Activated CD4-positive, alpha-beta T cell treated with anti-CD3 and anti-CD28 coated beads, Interleukin-2, amount 50 U/mL, for 4 hours (primary cell): ENCODE measurements at regions not wholly inside any gene's neighbourhood (a gene's known extent, or its start where the extent isn't known, plus 50 kb on each side); places are given as distances from the start of the nearest gene placed in this dataset.
"Not testable (repeated sequence)": the region's sequence is repeated elsewhere in the genome, so short reads cannot be mapped to it uniquely, and the experiment has no call there.

Experiments used
- DNase-seq, 2 experiments: peaks; one replicate each; pipeline ENCODE4 v3.0.0-alpha.2; 2020

DNA sequence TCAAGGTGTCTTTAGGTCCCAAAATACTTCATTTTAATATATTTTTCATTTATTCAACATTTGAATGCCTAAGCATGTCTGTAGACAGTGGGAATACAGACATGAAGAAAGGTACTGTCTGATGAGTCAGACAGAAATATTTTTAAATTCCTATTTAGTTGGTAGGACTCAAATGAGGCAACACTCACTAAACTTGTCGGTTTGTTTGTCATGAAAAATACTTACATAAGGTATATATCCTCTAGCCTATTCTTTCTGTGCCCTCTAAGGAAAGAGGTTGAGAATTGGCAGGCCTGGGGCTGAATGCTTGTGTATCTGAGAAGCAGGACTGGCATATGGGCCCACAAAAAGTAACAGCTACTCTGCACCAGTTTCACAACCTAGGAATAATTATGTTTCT lies 423.6 kb upstream of the MDFIC2 start:
- DNase-seq: no peak

DNA sequence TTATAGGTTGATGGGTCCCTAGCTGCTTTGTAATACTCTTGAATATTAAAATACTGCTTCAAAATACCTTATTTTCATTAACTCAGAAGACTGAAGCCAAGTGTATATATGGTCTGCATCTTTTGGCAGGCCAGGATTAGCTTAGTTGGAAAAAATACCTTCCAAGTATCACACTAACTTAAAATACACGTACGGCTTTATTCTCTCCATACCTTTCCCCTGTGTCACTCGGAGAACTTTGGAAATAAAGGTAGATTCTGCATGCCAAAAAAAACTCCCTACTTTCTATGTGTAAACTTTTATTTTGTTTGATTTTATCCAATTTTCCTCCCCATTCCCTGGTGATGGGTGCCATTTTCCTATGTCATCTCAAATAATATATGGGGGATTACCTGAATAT lies 422.3 kb upstream of the MDFIC2 start:
- no peak for DNase-seq

DNA sequence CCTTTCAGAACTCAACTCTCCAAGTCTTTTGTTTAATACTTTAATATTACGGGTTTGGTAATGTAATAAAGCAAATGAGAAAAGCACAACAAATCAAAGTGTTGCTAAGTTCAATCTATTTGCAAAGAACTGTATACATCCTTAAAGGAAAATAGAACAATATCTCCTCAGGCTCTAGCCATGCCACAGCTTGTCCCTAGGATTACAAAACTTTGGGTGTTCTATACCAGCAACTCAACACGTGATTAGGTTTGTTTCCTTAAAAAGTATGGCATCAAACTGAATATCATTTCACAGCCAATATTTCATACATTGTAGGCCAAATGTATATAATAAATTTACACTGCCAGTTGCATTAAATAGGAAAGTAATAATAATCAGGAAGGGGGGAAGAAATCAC lies 418.6 kb upstream of the MDFIC2 start:
- no peak for DNase-seq

DNA sequence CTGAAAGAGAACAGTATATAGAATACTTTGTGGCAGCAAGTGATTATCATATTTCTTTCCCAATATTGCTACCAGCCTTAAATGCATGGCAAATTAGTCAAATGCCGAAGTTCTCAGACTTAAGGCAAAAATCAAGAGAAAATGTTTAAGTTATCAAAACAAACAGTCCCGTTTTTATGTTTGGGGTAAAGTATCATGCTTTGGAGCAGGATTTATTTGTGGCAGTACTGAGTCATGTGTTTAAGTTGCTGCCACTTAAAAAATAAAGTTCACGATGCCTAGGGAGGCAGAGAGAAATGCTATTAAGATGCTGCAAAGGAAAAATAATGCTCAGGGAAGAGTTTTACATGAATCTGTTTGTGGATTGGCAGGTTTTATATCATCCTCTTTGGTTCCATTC lies 417.4 kb upstream of the MDFIC2 start:
- no peak for DNase-seq

DNA sequence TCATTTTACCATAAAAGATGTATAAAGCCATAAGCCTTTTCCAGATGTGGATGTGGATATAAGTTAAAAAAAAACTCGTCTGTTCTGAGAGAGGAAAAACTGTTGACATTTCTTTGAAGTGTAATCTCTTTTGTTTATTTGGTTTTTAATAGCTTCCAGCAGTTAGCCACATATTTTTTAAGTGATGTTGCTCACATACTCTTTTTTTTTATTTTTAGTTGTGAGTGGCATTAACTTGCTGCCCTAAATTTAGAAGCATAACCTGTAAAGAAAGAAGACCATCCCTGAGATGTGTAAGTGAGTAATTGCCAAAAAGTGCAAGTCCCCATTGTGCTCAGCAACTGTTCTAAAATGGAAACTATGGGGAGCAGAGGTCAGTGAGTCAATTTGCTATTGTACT lies 415.9 kb upstream of the MDFIC2 start:
- DNase-seq: no peak

DNA sequence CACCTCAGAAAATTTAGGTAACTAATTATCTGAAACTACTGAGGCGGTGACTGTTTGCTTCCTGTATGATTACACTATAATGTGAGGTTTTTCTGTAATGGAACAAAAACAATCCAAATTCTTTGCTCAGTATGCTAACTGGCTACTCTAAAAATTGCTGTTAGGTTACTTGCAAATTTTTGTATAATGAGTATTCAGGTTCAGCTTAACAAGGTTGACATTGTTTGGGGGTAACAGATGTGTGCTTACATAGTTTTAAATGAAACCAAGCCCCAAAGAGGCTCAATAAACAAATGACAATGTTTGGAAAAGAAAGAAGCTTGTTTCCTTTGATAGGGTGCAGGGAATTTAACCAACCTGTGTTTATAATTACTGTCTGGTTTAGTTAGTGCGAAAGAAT lies 414.5 kb upstream of the MDFIC2 start:
- no peak for DNase-seq

DNA sequence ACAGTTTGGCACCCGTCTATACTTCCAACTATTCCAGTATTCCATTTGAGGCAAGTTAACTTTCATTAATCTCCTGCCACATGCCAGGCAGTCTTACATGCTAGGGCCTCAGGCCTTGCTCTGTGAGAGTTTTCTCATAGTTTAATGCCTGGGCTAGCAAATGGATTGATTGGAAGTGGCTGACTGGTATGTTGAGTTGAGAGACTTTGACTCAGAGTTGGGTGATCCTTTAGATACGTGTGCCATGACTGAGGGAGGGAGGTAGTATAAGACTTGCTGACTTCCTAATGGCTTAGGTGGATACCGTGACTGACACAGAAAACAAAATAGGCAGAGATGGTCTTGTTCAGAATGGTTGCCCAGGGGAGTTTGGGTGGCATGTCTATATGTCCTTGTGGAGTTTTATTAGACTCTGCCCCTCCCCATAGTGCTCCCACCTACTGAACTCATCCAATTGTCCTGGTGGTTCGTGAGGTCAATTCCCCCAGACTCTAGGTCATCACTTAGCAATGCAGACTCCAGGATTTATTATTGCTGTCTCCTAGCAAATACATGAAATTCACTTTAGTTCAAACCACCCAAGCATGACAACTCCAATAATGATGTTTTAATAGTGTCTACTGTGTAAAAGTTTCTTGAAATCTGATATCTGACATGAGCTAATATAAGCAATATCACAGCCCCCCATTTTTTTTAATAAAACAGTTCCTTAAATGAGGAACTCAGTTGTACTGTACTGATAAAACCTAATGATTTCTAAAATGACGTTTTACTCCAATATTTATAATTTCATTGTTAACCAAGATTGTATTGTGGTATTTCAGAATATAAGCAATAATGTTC lies 413.9 kb upstream of the MDFIC2 start:
- DNase-seq: no peak

DNA sequence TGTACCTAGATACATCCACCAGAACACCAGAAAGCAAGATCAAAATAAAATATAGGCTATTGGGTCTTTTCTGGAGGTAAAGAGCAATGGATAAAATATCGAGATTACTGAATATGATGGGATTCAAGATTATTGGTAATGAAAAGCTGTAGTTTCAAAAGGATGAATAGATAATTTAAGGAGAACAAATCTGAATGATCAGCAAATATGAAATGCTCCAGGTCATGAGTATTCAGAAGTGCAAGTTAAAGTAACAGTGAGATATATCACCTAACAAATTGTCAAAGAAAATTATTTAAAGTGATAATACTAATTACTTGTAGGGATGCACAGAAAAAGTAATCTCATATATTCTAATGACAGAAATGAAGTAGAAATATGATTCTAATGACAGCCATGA lies 409.6 kb upstream of the MDFIC2 start:
- no peak for DNase-seq

DNA sequence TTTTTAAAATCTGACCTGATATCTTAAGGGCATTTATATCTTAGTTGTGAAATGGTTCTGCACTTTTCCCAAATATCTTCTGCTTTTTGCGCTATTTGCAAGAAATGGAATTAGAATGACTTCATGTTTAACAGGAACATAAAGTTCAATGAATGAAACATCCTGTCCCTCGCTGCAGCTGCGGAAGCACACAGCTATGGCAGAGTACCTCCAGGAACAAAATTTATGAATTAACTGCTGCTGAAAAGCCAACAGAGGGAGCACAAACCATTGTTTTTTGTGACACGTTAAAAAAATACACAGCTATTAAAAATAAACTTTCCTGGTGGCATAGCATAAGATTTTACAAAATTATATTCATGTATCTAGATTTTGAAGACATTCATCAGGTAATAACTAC lies 404.4 kb upstream of the MDFIC2 start:
- DNase-seq: no peak

DNA sequence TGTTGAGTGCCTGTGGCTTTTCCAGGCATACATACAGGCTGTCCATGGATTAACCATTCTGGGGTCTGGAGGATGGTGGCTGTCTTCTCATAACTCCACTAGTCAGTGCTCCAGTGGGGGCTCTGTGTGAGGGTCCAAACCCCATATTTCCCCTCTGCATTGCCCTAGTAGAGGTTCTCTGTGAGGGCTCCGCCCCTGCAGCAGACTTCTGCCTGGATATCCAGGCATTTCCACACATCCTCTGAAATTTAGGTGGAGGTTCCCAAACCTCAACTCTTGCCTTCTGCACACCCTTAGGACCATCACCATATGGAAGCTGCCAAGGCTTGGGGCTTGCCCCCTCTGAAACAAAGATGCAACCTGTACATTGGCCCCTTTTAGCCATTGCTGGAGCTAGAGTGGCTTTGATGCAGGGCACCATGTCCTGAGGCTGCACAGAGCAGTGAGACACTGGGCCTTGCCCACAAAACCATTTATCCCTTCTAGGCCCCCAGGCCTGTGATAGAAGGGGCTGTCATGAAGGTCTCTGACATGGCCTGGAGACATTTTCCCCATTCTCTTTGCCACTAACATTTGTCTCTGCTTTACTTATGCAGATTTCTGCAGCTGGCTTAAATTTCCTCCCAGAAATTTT lies 400.1 kb upstream of the MDFIC2 start:
- no peak for DNase-seq

DNA sequence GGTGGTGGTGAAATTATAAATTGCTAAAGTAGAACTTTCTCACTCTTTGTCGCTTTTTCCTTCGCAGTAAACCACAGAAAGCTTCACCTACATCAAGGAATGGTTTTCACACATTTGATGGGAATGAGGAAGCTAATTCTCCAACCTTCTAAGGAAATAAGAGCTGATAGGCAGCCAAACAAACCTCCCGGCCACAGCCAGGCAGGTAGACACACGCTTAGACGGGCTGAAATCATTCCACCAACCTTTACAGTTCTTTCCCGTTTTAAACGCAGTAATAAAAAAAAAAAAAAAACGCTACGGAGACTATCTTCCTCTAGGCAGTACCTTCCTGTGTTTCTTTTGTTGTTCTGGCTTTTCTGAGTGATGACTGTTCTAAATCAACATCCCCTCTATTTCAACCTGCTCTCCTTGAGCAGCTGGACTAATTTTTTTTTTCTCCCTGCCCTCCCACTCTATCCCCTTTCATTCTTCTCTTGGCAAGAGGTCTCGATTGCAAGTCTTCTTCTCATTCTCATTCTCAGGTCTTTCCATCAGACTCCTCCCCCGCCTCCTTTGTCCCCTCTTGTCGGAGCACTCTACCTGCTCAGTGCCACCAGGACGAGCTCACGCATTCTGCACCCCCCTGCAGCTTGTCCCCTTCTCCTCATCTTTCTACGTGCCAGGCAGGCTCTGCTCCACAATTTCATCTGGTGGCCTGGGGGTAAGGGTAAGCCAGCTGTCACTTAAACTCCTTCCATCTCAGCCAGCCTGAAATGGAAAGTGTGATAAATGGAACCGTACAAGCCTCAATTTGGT lies 391.1 kb upstream of the MDFIC2 start:
- DNase-seq: no peak

DNA sequence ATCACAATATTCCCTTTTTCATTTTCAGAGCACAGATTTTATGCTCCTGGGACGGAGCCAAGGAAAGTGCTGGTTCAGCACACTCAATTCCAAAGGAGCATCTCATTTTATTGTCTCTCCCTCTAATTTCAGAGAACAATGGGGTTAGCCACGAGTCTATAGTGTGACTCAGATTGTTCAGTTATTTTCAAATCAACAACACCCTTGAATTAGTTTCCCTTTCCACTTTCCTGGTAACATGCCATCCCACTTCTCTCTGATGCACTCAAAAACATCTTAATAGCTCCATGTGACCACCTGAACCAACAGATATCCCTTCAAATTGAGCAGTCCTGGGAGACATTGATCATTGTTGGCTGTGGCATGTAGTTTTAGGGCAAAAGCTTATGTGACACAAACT lies 389.7 kb upstream of the MDFIC2 start:
- no peak for DNase-seq

DNA sequence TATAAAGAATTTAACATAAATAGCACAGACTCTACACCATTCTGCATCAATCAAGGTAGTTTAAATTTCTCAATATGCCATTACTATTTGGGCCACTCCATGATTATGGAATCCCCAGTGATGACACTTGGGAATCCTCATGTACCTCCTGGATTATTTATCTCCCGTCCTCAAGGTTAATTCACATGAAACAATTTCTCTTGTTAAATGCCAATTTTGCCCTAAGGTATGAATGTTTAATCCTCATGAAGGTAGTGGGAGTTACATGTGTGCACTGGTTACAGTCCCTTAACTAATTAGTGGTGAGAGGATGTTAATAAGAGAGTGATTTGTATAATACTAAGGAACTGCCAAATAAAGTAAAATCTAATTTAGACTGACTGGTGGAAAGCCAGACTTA lies 372.3 kb upstream of the MDFIC2 start:
- DNase-seq: no peak

DNA sequence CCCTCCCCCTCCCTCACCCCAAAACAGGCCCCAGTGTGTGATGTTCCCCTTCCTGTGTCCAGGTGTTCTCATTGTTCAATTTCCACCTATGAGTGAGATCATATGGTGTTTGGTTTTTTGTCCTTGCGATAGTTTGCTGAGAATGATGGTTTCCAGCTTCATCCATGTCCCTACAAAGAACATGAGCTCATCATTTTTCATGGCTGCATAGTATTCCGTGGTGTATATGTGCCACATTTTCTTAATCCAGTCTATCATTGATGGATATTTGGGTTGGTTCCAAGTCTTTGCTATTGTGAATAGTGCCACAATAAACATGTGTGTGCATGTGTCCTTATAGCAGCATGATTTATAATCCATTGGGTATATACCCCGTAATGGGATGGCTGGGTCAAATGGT lies 363.4 kb upstream of the MDFIC2 start:
- not testable (repeated sequence) for DNase-seq

DNA sequence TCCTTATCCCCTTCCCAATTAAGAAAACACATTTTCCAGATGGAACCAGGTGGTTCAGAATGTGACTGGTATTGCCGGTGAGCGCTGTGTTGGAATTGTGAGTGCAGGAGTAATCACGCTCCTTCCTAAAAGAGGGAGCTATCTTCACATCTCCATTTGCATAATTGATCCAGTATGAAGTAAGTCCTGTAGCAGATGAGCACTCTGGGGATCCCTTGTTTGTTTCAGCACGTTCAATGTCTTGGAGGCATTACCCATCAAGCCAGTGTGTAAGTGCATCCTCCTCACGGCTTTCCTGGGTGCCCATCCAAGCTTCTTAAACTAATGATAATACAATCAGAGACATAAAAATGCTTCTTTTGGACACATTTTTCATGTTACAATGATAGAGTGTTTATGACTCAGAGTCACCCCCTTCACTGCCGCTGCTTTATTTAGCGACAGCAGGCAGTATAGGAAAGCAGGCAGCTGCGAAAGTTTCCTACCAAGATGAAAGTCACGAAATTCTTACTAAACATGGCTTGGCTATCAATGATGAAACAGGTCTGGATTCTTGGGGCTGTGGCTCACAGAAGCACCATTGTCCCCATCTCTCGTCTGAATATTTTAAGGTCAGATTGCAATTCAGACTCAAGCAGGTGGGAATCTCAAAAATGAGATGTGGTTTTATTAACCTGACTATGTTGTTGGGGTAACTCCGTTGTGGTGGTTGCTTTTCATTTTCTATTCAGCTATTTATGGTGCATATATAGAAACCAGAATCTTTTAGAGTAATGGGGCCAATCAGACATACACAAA lies 346.3 kb upstream of the MDFIC2 start:
- no peak for DNase-seq

DNA sequence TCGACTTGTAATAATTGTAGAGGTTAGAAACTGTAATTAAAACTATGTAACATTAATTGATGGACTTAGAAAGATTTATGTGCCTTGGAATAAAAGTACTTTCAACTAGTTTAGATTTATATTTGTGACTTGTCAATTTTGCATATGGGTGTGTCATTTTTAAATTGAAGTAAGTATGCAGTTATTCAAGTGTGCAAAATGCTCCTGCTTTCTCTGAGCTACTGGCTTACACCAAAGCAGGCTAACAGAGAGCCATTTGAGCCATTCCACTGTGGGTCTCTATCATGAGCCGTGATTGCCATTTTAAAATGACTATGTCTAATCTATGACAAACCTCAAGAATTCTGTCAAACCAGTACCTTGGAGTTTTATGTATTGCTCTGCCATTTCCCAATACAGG lies 345.0 kb upstream of the MDFIC2 start:
- no peak for DNase-seq

DNA sequence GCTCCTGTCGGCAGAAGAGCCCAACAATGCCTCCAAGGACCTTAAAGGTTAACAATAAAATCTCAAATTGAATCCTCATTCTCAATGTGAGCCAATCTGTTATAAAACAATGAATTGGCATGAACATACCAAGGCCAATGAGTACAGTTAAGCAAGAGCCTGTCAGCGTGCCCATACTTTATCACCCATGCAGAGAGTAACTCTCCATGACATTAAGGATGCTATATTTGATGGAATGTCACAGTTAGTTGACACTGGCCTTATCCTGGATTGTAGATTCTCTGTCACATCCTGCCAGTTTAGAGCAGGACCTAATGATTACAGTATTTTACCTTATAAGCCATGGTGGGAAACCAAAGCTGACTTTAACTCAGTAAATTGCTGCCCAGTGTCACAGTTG lies 335.4 kb upstream of the MDFIC2 start:
- DNase-seq: no peak

DNA sequence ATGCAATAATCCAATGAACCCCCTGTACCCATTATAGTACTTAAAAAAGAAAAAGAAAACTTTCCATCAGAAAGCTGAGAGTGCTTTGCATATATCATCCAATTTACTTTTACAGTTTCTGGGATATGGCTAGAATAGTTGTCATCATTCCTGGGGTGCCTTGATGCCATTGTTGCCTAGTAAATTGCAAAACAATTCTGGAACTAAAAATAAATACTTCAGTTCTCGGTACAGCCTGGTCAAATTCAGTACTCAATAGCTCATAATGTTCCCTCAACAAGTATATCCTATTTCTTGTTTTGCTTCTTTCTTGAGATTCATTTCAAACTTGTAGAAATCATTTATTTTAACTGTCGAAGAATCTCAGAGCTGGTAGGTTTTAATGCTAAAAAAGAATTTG lies 334.7 kb upstream of the MDFIC2 start:
- no peak for DNase-seq

DNA sequence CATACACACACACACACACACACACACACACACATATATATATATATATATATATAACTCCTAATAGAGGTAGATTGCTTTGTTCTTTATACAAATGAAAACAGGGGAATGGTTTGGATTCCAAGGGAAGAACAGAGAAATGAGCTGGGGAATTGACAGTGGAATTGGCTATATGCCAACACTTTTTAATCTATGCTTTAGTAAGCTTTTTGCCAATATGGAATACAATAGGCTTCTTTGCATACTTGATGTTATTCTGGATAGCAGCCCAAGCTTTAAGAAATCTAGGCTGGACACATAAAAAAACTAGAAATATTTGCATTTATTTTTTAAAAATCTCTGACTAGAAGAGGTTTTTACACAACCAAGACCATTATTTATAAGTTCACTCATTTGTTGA lies 334.2 kb upstream of the MDFIC2 start:
- no peak for DNase-seq

DNA sequence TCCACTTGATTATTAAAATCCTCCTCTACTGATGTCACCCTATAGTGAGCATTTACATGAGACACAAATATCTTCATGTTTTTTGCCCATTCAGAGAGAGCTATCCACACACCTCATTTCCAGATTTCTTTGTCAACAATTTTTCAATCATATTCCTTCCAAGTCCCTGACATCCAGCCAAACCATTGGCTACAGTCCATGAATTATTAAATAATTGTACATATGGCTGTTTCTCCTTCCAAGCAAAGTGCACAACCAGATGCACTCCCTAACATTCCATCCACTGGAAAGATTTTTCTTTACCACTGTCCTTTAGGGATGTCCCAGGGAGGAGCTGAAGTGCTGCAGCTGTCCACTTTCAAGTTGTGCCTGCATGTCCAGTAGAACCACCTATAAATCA lies 328.0 kb upstream of the MDFIC2 start:
- no peak for DNase-seq

DNA sequence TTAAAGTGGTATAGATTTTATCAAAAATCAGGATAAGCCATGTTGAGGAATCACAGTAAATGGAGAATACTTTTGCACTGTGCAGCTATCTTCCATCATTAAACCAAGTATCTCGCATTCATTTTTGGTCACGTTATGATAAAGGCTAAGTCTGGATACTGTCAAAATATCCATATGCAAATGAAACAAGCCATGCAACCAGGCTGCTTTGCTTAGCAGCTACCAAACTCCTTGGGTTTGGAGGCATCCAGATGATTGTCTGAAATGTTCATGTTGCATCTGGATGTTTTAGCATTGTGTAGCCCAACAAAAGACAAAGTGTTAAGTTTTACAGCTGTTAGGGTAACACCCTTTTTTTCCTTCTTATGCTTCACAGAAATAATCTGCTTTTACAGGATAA lies 322.9 kb upstream of the MDFIC2 start:
- DNase-seq: no peak

DNA sequence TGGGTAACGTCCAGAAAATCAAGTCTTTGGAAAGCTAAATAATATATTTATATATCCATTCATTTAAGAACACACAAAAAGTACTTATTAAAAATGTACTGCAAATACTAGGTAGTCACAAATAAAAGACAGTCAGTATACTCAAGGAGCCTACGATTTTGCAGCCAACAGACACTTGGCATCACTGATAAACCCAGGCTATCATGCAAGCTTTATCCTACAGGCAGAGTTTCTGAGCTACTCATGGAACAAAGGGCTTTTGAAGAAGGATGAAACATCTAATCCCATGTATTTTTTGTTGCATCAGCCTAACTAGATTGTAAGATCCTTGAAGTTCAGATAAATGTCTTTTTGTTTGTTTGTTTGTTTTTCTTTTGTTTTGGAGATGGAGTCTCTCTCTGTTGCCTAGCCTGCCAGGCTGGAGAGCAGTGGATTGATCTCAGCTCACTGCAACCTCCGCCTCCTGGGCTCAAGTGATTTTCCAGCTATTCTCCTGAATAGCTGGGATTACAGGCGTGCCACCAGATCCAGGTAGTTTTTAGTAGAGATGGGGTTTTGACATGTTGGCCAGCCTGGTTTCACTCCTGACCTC lies 319.4 kb upstream of the MDFIC2 start:
- DNase-seq: no peak

DNA sequence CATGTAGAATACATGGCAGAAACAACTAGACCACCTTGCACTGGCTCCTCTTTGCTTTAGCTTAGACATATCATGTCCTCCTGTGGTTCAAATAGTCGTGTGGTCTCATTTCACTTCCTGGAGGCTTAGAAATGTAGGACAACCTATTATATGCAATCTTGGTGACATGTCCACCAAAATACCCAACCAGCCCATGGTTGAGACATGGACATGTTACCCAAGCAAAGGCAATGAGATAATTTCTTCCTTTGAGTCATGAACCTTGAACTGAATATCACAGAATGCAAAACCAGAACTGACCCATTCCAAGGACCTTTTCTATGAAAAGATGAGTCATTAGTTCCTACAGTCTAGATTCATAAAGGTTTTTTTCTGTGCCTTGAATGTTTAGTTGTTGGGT lies 309.0 kb upstream of the MDFIC2 start:
- DNase-seq: no peak
